ENCODE measurements at regions not wholly inside any gene's neighbourhood (a gene's known extent, or its start where the extent isn't known, plus 50 kb on each side); places are given as distances from the start of the nearest gene placed in this dataset.

- TF ChIP-seq, protein P1, sequence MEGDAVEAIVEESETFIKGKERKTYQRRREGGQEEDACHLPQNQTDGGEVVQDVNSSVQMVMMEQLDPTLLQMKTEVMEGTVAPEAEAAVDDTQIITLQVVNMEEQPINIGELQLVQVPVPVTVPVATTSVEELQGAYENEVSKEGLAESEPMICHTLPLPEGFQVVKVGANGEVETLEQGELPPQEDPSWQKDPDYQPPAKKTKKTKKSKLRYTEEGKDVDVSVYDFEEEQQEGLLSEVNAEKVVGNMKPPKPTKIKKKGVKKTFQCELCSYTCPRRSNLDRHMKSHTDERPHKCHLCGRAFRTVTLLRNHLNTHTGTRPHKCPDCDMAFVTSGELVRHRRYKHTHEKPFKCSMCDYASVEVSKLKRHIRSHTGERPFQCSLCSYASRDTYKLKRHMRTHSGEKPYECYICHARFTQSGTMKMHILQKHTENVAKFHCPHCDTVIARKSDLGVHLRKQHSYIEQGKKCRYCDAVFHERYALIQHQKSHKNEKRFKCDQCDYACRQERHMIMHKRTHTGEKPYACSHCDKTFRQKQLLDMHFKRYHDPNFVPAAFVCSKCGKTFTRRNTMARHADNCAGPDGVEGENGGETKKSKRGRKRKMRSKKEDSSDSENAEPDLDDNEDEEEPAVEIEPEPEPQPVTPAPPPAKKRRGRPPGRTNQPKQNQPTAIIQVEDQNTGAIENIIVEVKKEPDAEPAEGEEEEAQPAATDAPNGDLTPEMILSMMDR (IDR thresholded peaks at IDR 0.05), result no peak
Measured at GRCh38 chr14:58950555-58950954, 237.9 kb upstream of the DAAM1 start.

- TF ChIP-seq, protein P1 (IDR thresholded peaks at IDR 0.05), result no peak
Measured at GRCh38 chr14:58951143-58951542, 237.3 kb upstream of the DAAM1 start.

DNA sequence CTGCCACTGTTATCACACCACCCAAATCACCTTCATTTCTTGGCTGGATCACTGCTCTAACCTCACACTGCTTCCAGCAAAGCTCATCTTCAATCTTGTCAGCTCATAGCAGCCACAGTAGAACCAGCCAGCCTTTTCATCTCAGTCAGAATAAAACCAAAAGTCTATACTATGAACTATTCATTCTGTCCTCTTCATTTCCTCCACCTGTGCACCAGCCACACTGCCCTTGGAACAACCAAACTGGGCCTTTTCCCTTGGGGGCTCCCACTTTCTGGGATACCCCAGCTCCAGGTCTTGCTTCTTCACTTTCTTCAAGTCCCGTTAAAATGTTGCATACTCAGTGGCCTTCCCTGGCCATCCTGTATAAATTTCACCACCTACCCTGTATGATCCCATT is 234.4 kb upstream of the DAAM1 start:
- TF ChIP-seq, protein P1 (IDR thresholded peaks at IDR 0.05), result no peak

DNA sequence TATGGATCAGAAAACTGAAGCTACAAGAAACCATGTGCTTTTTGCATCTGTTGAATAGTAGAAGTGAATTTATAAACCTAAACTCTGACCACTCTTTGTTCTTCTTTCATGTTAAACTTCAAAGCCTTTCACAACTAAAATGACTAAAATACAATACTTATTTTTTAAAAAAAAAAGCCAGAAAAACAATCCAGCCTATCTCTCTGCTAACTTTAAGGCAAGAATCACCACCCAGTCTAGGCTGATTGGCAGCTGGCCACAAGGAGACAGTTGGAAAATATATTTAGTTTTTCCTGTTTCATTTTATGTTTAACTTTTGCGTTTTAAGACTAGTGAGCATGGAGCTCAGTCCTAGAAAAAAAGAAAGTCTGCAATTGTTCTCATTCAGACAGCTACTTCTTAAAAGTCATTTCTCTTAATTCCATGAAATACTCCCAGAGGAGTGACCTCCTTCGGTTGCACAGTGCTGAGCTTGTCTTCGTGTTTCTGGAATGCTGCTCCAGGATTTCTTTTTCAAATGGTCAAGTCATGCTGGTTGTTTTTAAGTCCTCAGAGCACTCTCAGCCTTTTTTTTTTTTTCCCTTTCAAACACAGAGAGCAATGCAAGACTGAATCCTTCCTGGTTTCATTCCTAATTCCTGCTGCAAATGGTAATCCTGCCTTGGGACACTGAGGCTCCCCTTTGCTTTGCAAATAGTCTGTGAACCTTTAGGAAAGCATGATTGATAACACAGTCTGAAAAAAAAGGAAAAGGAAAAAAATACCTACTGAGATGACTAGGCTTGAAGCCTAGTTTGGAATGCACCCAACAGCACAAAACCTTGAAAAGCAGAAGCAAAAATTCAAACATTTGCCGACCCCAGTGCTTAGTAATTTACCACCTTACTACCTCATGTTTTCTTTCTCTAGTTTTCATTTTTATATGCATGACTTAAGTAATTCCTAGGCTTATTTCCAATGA is 233.3 kb upstream of the DAAM1 start:
- TF ChIP-seq, protein P1 (IDR thresholded peaks at IDR 0.05), result no peak

GRCh38 chr14:58961045-58961731 is 227.3 kb upstream of the DAAM1 start:
- TF ChIP-seq, protein P1 (IDR thresholded peaks at IDR 0.05), result no peak

DNA sequence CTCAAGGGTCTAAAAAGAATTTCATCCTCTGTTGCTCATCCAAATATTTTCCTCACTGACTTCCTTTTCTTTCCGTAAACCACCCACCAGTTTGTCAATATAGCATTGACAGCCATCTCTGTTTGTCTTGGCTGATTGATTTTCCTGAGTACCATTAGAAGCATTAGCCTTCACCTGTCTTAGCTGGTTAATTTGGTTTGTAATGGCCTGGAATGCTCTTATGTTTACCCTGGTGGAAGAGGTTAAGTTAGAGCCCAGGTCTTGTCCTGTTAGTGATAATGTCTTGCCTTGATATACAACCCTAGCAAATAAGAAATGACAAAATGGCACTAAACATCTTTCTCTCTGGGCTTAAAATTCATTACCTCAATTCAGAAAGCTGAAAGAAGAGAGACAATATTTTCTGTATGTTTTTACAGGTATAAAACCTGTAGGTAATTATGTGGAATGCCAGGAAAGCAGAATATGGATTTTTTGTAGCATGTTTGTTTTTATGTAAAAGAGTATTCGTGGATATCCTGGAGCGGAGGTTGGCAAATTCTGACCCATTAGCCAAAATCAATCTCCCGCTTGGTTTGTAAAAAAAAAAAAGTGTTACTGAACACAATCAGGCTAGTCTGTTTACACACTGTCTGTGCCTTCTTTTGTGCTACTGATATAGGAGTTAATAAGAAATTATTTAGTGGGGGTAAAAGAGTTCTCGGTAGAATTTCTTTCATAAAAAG is 224.4 kb upstream of the DAAM1 start:
- TF ChIP-seq, protein P1 (IDR thresholded peaks at IDR 0.05), result no peak

- TF ChIP-seq, protein P1 (IDR thresholded peaks at IDR 0.05), result no peak
Measured at GRCh38 chr14:58964598-58964928, 223.9 kb upstream of the DAAM1 start.

All from LNCAP (cell line).